ENCODE measurements at regions not wholly inside any gene's neighbourhood (a gene's known extent, or its start where the extent isn't known, plus 50 kb on each side); places are given as distances from the start of the nearest gene placed in this dataset.

DNA sequence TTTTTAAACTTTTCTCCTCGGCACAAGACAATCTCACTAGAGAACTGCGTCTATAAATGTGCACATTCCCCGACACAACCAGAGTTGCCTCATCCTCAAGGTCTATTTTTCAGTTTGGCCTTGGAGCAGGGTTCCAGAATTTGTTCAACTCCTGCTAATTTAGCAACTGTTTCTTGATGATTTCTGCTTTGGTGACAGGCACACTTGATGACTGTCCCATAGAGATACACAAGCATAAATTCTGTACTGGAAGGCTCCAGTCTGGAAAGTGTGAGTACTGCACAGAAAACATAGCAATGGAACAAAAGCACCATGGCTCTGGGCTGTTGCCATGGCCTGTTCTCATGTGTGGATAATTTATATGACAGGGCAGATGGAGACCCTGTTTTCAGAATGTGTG is 379.6 kb upstream of the PDZRN3 start:
- TF ChIP-seq CTCF (conservative IDR thresholded peaks at IDR 0.05) = no peak
- no peak for TF ChIP-seq ZFX (IDR thresholded peaks at IDR 0.05)

Data from C4-2B (cell line).